ENCODE measurements at regions not wholly inside any gene's neighbourhood (a gene's known extent, or its start where the extent isn't known, plus 50 kb on each side); places are given as distances from the start of the nearest gene placed in this dataset.

DNA sequence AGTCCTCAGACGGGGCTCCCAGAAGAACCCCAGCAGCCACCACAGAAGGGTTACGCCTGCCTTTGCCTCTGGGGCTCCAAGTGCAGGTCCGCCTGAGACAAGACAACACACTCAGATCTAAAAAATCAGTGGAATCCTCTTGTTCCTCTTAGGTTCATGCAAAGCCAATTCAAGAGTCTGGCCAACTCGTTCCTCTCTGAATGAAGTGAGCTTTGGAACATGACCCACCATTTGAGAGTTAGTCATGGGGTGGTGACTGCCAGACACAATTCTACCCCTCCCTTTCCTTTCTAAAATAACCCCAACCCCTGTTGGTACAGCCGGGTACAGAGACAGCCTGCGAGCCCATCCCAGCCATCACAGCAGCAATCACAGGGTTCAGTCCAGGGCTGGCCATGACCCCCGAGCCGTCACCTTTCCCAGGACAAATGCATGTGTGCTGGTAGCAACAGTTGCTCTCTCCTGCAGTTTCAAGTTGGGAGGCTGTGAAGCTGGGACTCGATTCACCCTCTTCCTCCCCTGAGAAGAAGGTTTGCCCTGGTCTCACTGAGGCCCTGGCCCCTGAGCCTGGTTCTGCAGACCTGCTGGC, 183.1 kb upstream of the SH3BP4 start:
- H3K27ac ChIP-seq (ENCODE audit: low read length) = no peak overlapping the region
- no peak overlapping the region for H3K9ac ChIP-seq (ENCODE audit: low read length)
- H3K9me3 ChIP-seq (ENCODE audit: low read length) = no peaks in the 10 kb centered on the region
- H3K36me3 ChIP-seq (ENCODE audit: low read depth, low read length) = no peaks in the 10 kb centered on the region
- H4K20me1 ChIP-seq (ENCODE audit: low read length) = no peaks in the 10 kb centered on the region
- no peak overlapping the region for H3K4me3 ChIP-seq (ENCODE audit: low read length)
- intact Hi-C loops (cut with micrococcal nuclease) = no loop called here
- peaks cover 20% of the 10 kb centered on the region for H3K4me1 ChIP-seq (ENCODE audit: insufficient read depth, low read length)
- H3F3A ChIP-seq (ENCODE audit: low read length, unreplicated experiment) = no peaks in the 10 kb centered on the region
- no TSS peak for BruUV-seq (replicated peaks)
- no peak overlapping the region for H2AFZ ChIP-seq (ENCODE audit: low read length)
- no peak for TF ChIP-seq EZH2 (IDR thresholded peaks at IDR 0.05; ENCODE audit: low read length, unreplicated experiment)
- TF ChIP-seq, protein P1, sequence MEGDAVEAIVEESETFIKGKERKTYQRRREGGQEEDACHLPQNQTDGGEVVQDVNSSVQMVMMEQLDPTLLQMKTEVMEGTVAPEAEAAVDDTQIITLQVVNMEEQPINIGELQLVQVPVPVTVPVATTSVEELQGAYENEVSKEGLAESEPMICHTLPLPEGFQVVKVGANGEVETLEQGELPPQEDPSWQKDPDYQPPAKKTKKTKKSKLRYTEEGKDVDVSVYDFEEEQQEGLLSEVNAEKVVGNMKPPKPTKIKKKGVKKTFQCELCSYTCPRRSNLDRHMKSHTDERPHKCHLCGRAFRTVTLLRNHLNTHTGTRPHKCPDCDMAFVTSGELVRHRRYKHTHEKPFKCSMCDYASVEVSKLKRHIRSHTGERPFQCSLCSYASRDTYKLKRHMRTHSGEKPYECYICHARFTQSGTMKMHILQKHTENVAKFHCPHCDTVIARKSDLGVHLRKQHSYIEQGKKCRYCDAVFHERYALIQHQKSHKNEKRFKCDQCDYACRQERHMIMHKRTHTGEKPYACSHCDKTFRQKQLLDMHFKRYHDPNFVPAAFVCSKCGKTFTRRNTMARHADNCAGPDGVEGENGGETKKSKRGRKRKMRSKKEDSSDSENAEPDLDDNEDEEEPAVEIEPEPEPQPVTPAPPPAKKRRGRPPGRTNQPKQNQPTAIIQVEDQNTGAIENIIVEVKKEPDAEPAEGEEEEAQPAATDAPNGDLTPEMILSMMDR (conservative IDR thresholded peaks at IDR 0.05; ENCODE audit: low read depth, low read length) = no peak
- TF ChIP-seq EZH2phosphoT487 (IDR thresholded peaks at IDR 0.05; ENCODE audit: borderline replicate concordance, low read length) = no peak
- ChIA-PET POLR2A (ENCODE audit: unreplicated experiment) (interaction anchor here (0.5 kb wide), 1 partner anchor 266 kb away, joined by 5 read pairs; no protein-coding TSS in a partner anchor), CTCF (no interaction called here)
- H3K4me2 ChIP-seq (ENCODE audit: low read length) = no peak overlapping the region
- no peaks in the 10 kb centered on the region for H3K27me3 ChIP-seq (ENCODE audit: low read length)
- no peak for DNase-seq
- H3K9me2 ChIP-seq (replicated peaks; ENCODE audit: low read length) = no peaks in the 10 kb centered on the region
- ATAC-seq = no peak
- no peaks in the 10 kb centered on the region for H3K79me2 ChIP-seq (ENCODE audit: low read length)

DNA sequence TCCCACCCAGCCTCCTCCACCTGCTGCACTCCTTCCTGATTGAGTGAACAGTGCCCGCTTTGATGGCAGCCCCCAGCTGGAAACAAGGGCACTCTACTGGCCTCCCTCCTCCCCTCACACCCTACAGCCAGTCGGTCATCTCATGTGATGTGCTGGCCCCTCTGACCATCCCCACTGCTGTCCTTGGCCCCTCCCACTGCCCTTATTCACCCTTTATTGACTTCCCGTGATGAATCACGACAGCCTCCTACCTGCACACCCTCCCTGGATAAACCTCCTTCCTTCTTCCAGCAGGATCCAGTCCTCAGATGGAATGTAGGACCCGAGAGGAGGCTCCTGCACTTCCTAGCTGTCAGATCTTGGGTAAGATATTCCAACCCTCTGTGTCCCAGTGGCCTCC, 186.5 kb upstream of the SH3BP4 start:
- no peaks in the 10 kb centered on the region for H3F3A ChIP-seq (ENCODE audit: low read length, unreplicated experiment)
- ATAC-seq (peak; percentile 31; the same call in 1 of the 2 replicates), DNase-seq (peak; percentile 39)
- no peak overlapping the region for H2AFZ ChIP-seq (ENCODE audit: low read length)
- H3K9me2 ChIP-seq (replicated peaks; ENCODE audit: low read length) = no peaks in the 10 kb centered on the region
- no peaks in the 10 kb centered on the region; the same call in none of the 2 replicates for H3K4me1 ChIP-seq (ENCODE audit: insufficient read depth, low read length)
- no peaks in the 10 kb centered on the region for H3K27me3 ChIP-seq (ENCODE audit: low read length)
- no peak overlapping the region for H3K4me3 ChIP-seq (ENCODE audit: low read length)
- intact Hi-C loops (cut with micrococcal nuclease) = no loop called here
- no peak overlapping the region for H3K27ac ChIP-seq (ENCODE audit: low read length)
- POLR2A ChIA-PET (ENCODE audit: unreplicated experiment) = no interaction called here
- no peaks in the 10 kb centered on the region for H3K9me3 ChIP-seq (ENCODE audit: low read length)
- TF ChIP-seq EZH2phosphoT487 (IDR thresholded peaks at IDR 0.05; ENCODE audit: borderline replicate concordance, low read length) = no peak
- TF ChIP-seq, protein P1 (conservative IDR thresholded peaks at IDR 0.05; ENCODE audit: low read depth, low read length) = no peak
- TF ChIP-seq EZH2 (IDR thresholded peaks at IDR 0.05; ENCODE audit: low read length, unreplicated experiment) = no peak
- H3K4me2 ChIP-seq (ENCODE audit: low read length) = no peak overlapping the region
- BruUV-seq (replicated peaks) = no TSS peak
- no peak overlapping the region for H3K9ac ChIP-seq (ENCODE audit: low read length)
- CTCF ChIA-PET = no interaction called here
- H3K36me3 ChIP-seq (ENCODE audit: low read depth, low read length) = no peaks in the 10 kb centered on the region
- no peaks in the 10 kb centered on the region for H4K20me1 ChIP-seq (ENCODE audit: low read length)
- H3K79me2 ChIP-seq (ENCODE audit: low read length) = no peaks in the 10 kb centered on the region

DNA sequence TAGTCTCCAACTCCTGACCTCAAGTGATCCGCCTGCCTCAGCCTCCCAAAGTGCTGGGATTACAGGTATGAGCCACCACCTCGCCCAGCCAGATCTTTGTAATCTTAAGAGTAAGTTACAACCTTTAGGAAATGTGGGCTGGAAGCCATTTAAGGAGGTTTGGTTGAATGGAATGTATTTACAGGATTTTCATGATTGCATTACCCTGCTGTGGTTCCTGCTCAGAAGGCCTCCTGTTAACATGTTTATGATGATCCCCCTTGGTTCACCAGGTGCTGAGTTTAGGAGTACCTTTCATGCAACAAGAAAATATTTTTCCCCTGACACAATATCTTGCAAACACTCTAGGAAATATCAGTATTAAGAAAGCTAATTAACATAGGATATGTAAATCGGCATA, 187.4 kb upstream of the SH3BP4 start:
- BruUV-seq (replicated peaks) = no TSS peak
- intact Hi-C loops (cut with micrococcal nuclease) = no loop called here
- no peak overlapping the region for H3K4me3 ChIP-seq (ENCODE audit: low read length)

More for the DNA sequence above, 187.4 kb upstream of the SH3BP4 start:
- DNase-seq = no peak
- Histone ChIP-seq H3K9me3 (ENCODE audit: low read length) (no peaks in the 10 kb centered on the region), H3K4me2 (ENCODE audit: low read length) (no peak overlapping the region), H3K79me2 (ENCODE audit: low read length) (no peaks in the 10 kb centered on the region), H4K20me1 (ENCODE audit: low read length) (no peaks in the 10 kb centered on the region), H3K27me3 (ENCODE audit: low read length) (no peaks in the 10 kb centered on the region), H3K9me2 (replicated peaks; ENCODE audit: low read length) (no peaks in the 10 kb centered on the region), H3F3A (ENCODE audit: low read length, unreplicated experiment) (no peaks in the 10 kb centered on the region), H2AFZ (ENCODE audit: low read length) (no peak overlapping the region), H3K36me3 (ENCODE audit: low read depth, low read length) (no peaks in the 10 kb centered on the region), H3K4me1 (ENCODE audit: insufficient read depth, low read length) (no peaks in the 10 kb centered on the region; the same call in 1 of the 2 replicates), H3K9ac (ENCODE audit: low read length) (no peak overlapping the region), H3K27ac (ENCODE audit: low read length) (no peak overlapping the region)
- ChIA-PET POLR2A (ENCODE audit: unreplicated experiment) (no interaction called here), CTCF (no interaction called here)
- no peak for ATAC-seq
- TF ChIP-seq EZH2 (IDR thresholded peaks at IDR 0.05; ENCODE audit: low read length, unreplicated experiment) (no peak), EZH2phosphoT487 (IDR thresholded peaks at IDR 0.05; ENCODE audit: borderline replicate concordance, low read length) (no peak)
- TF ChIP-seq, protein P1 (conservative IDR thresholded peaks at IDR 0.05; ENCODE audit: low read depth, low read length) = no peak
